ENCODE measurements at regions not wholly inside any gene's neighbourhood (a gene's known extent, or its start where the extent isn't known, plus 50 kb on each side); places are given as distances from the start of the nearest gene placed in this dataset.

- no peak overlapping the region for H3K4me3 ChIP-seq (ENCODE audit: low read length)
- no peaks in the 10 kb centered on the region for H3K27me3 ChIP-seq (ENCODE audit: insufficient read depth, low read depth, low read length)
- H3K9me2 ChIP-seq (ENCODE audit: insufficient read depth, low read length) = no peaks in the 10 kb centered on the region
- H3K9me3 ChIP-seq (ENCODE audit: low read length) = no peaks in the 10 kb centered on the region
- no peak overlapping the region for H3K9ac ChIP-seq (ENCODE audit: low read length)
- H3K4me2 ChIP-seq (ENCODE audit: low read length) = no peak overlapping the region
- no peaks in the 10 kb centered on the region for H3K36me3 ChIP-seq (ENCODE audit: insufficient read depth, low read length)
- no peaks in the 10 kb centered on the region for H3K79me2 ChIP-seq (replicated peaks; ENCODE audit: insufficient read depth, low read length)
- H4K20me1 ChIP-seq (ENCODE audit: insufficient read depth) = no peaks in the 10 kb centered on the region
- H3F3A ChIP-seq (ENCODE audit: insufficient read depth, low read length, poor library complexity, severe bottlenecking) = no peaks in the 10 kb centered on the region
- TF ChIP-seq REST (IDR thresholded peaks at IDR 0.05; ENCODE audit: borderline replicate concordance) (no peak), MXI1 (conservative IDR thresholded peaks at IDR 0.05; ENCODE audit: poor library complexity, severe bottlenecking) (no peak), SMC3 (conservative IDR thresholded peaks at IDR 0.05; ENCODE audit: poor library complexity) (no peak), CTCF (IDR thresholded peaks at IDR 0.05; ENCODE audit: poor library complexity, severe bottlenecking) (no peak), RAD21 (conservative IDR thresholded peaks at IDR 0.05) (no peak), EP300 (conservative IDR thresholded peaks at IDR 0.05; ENCODE audit: poor library complexity, severe bottlenecking) (no peak), POLR2AphosphoS5 (IDR thresholded peaks at IDR 0.05) (no peak), TAF1 (IDR thresholded peaks at IDR 0.05; ENCODE audit: low read depth) (no peak), EZH2 (IDR thresholded peaks at IDR 0.05; ENCODE audit: borderline replicate concordance, insufficient read depth, low read length, poor library complexity, severe bottlenecking) (no peak)
- H3K27ac ChIP-seq (ENCODE audit: low read length) = no peak overlapping the region
- H2AFZ ChIP-seq (ENCODE audit: low read depth, low read length) = no peak overlapping the region
These were observed 230.5 kb upstream of the DMAC1 start for GRCh38 chr9:8030095-8030494.

- no peak overlapping the region for H3K27ac ChIP-seq (ENCODE audit: low read length)
- H3K27me3 ChIP-seq (ENCODE audit: insufficient read depth, low read depth, low read length) = no peaks in the 10 kb centered on the region
- no peak overlapping the region for H3K9ac ChIP-seq (ENCODE audit: low read length)
- H3F3A ChIP-seq (ENCODE audit: insufficient read depth, low read length, poor library complexity, severe bottlenecking) = no peaks in the 10 kb centered on the region
- no peaks in the 10 kb centered on the region for H3K79me2 ChIP-seq (replicated peaks; ENCODE audit: insufficient read depth, low read length)
- no peak overlapping the region for H3K4me3 ChIP-seq (ENCODE audit: low read length)
- no peak overlapping the region for H2AFZ ChIP-seq (ENCODE audit: low read depth, low read length)
- no peak overlapping the region for H3K4me2 ChIP-seq (ENCODE audit: low read length)
- no peaks in the 10 kb centered on the region for H3K9me3 ChIP-seq (ENCODE audit: low read length)
- TF ChIP-seq EZH2 (IDR thresholded peaks at IDR 0.05; ENCODE audit: borderline replicate concordance, insufficient read depth, low read length, poor library complexity, severe bottlenecking) (no peak), TAF1 (IDR thresholded peaks at IDR 0.05; ENCODE audit: low read depth) (no peak), CTCF (IDR thresholded peaks at IDR 0.05; ENCODE audit: poor library complexity, severe bottlenecking) (no peak), EP300 (conservative IDR thresholded peaks at IDR 0.05; ENCODE audit: poor library complexity, severe bottlenecking) (no peak), REST (IDR thresholded peaks at IDR 0.05; ENCODE audit: borderline replicate concordance) (no peak), POLR2AphosphoS5 (IDR thresholded peaks at IDR 0.05) (no peak), SMC3 (conservative IDR thresholded peaks at IDR 0.05; ENCODE audit: poor library complexity) (no peak), RAD21 (conservative IDR thresholded peaks at IDR 0.05) (no peak), MXI1 (conservative IDR thresholded peaks at IDR 0.05; ENCODE audit: poor library complexity, severe bottlenecking) (no peak)
- H3K36me3 ChIP-seq (ENCODE audit: insufficient read depth, low read length) = no peaks in the 10 kb centered on the region
- no peaks in the 10 kb centered on the region for H3K9me2 ChIP-seq (ENCODE audit: insufficient read depth, low read length)
- H4K20me1 ChIP-seq (ENCODE audit: insufficient read depth) = no peaks in the 10 kb centered on the region
These were observed 227.8 kb upstream of the DMAC1 start for GRCh38 chr9:8027351-8027750.
